MM.1S (cell line): ENCODE measurements at regions not wholly inside any gene's neighbourhood (a gene's known extent, or its start where the extent isn't known, plus 50 kb on each side); places are given as distances from the start of the nearest gene placed in this dataset.
"Not testable (repeated sequence)": the region's sequence is repeated elsewhere in the genome, so short reads cannot be mapped to it uniquely, and the experiment has no call there.

Experiments
- DNase-seq: peaks from one replicate; pipeline ENCODE4 v3.0.0-alpha.2; 2015
- H2AFZ ChIP-seq: fragments of 300-600 bp; sonication (generic); 2 replicates; pipeline ENCODE4 v1.6.0; 2016; ENCODE audit warnings: antibody characterized with exemption, low read length
- H3F3A ChIP-seq: fragments of 300-600 bp; sonication (generic); 2 replicates; pipeline ENCODE4 v1.6.1; 2016; ENCODE audit warnings: mild to moderate bottlenecking, antibody characterized with exemption, low read length, moderate library complexity, mixed read lengths; ENCODE audit not compliant: insufficient read depth
- H3K27ac ChIP-seq: fragments of 300-600 bp; sonication (generic); 2 replicates; pipeline ENCODE4 v1.5.1; 2016; ENCODE audit warnings: mild to moderate bottlenecking, low read length
- H3K27me3 ChIP-seq: fragments of 300-600 bp; sonication (generic); replicated peaks from 2 replicates; pipeline ENCODE4 v1.6.0; 2016; ENCODE audit warnings: low read length; ENCODE audit not compliant: insufficient read depth
- H3K36me3 ChIP-seq: fragments of 300-600 bp; sonication (generic); replicated peaks from 2 replicates; pipeline ENCODE4 v1.6.1; 2016; ENCODE audit warnings: mild to moderate bottlenecking, low read length, mixed read lengths; ENCODE audit not compliant: insufficient read depth
- H3K4me1 ChIP-seq: fragments of 300-600 bp; sonication (generic); 2 replicates; pipeline ENCODE4 v1.6.1; 2016; ENCODE audit warnings: low read length, mixed read lengths
- H3K4me2 ChIP-seq: fragments of 300-600 bp; sonication (generic); 2 replicates; pipeline ENCODE4 v1.6.0; 2016; ENCODE audit warnings: low read depth, low read length
- H3K4me3 ChIP-seq: fragments of 300-600 bp; sonication (generic); 2 replicates; pipeline ENCODE4 v1.5.1; 2016; ENCODE audit warnings: low read length, mixed read lengths
- H3K79me2 ChIP-seq: fragments of 300-600 bp; sonication (generic); 2 replicates; pipeline ENCODE4 v1.6.1; 2016; ENCODE audit warnings: mixed run types, low read length, mixed read lengths
- H3K9ac ChIP-seq: fragments of 300-600 bp; sonication (generic); 2 replicates; pipeline ENCODE4 v1.6.1; 2016; ENCODE audit warnings: low read length, mixed read lengths
- H3K9me2 ChIP-seq: fragments of 300-600 bp; sonication (generic); replicated peaks from 2 replicates; pipeline ENCODE4 v1.6.1; 2016; ENCODE audit warnings: mild to moderate bottlenecking, low read length, mixed read lengths; ENCODE audit not compliant: insufficient read depth
- H3K9me3 ChIP-seq: fragments of 300-600 bp; sonication (generic); replicated peaks from 2 replicates; pipeline ENCODE4 v1.6.1; 2016; ENCODE audit warnings: mild to moderate bottlenecking, low read length, mixed read lengths; ENCODE audit not compliant: insufficient read depth
- H4K20me1 ChIP-seq: fragments of 300-600 bp; sonication (generic); 2 replicates; pipeline ENCODE4 v1.6.1; 2016; ENCODE audit warnings: mild to moderate bottlenecking, low read length, moderate library complexity, mixed read lengths; ENCODE audit not compliant: insufficient read depth
- EZH2 ChIP-seq: fragments of 300-600 bp; sonication (generic); optimal IDR thresholded peaks from 2 replicates; pipeline ENCODE3; 2017; ENCODE audit warnings: low read depth, mild to moderate bottlenecking, antibody characterized with exemption, low read length, mixed read lengths
- EZH2phosphoT487 ChIP-seq: fragments of 300-600 bp; sonication (generic); IDR thresholded peaks from 2 replicates; pipeline ENCODE4 v1.6.1; 2018; ENCODE audit warnings: antibody characterized with exemption, low read length
- TF ChIP-seq, protein P1 (sequence below): fragments of 300-600 bp; sonication (generic); IDR thresholded peaks from 2 replicates; pipeline ENCODE4 v1.5.1; 2016; ENCODE audit warnings: antibody characterized with exemption, low read length, mixed read lengths

DNA sequence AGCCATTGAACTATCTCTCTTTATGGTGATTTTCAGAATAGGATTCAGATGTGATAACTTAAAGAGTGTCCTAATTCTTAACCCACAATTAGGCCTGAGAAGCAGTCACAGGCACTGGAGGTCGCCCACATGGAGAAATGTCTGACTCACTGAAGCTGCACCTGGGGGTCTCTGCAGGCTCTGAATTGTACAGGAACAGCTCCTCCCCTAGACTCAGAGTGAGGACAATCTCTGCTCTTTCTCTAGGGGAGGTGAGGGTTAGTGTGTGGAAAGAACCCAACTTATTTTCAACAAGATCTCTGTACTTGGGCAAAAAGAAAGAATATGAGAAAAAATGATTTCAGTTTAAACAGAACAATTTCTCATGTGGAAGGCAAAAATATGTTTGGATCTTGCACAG lies 1124.6 kb downstream of the TMEM121 start:
- no peaks in the 10 kb centered on the region for H3K27me3 ChIP-seq
- H3K79me2 ChIP-seq, result no peaks in the 10 kb centered on the region
- H3K4me3 ChIP-seq, result no peak overlapping the region
- no peak overlapping the region for H2AFZ ChIP-seq
- H3K36me3 ChIP-seq, result no peaks in the 10 kb centered on the region
- no peaks in the 10 kb centered on the region for H3F3A ChIP-seq
- TF ChIP-seq EZH2 (no peak), EZH2phosphoT487 (no peak)
- TF ChIP-seq, protein P1, sequence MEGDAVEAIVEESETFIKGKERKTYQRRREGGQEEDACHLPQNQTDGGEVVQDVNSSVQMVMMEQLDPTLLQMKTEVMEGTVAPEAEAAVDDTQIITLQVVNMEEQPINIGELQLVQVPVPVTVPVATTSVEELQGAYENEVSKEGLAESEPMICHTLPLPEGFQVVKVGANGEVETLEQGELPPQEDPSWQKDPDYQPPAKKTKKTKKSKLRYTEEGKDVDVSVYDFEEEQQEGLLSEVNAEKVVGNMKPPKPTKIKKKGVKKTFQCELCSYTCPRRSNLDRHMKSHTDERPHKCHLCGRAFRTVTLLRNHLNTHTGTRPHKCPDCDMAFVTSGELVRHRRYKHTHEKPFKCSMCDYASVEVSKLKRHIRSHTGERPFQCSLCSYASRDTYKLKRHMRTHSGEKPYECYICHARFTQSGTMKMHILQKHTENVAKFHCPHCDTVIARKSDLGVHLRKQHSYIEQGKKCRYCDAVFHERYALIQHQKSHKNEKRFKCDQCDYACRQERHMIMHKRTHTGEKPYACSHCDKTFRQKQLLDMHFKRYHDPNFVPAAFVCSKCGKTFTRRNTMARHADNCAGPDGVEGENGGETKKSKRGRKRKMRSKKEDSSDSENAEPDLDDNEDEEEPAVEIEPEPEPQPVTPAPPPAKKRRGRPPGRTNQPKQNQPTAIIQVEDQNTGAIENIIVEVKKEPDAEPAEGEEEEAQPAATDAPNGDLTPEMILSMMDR, result no peak
- H4K20me1 ChIP-seq, result no peaks in the 10 kb centered on the region
- no peak overlapping the region for H3K27ac ChIP-seq
- no peak overlapping the region for H3K4me2 ChIP-seq
- no peaks in the 10 kb centered on the region for H3K4me1 ChIP-seq
- DNase-seq, result no peak
- H3K9ac ChIP-seq, result no peak overlapping the region
- H3K9me3 ChIP-seq, result no peaks in the 10 kb centered on the region
- no peaks in the 10 kb centered on the region for H3K9me2 ChIP-seq

GRCh38 chr14:106652494-106652893 lies 1126.1 kb downstream of the TMEM121 start:
- H4K20me1 ChIP-seq, result no peaks in the 10 kb centered on the region
- no peak overlapping the region for H3K9ac ChIP-seq
- no peaks in the 10 kb centered on the region for H3K27me3 ChIP-seq
- 0 out of 2 replicates have a peak, but pooled peaks cover 3% of the 10 kb centered on the region for H3K4me1 ChIP-seq
- no peaks in the 10 kb centered on the region for H3K9me2 ChIP-seq
- H3K79me2 ChIP-seq, result no peaks in the 10 kb centered on the region
- no peak for DNase-seq
- no peaks in the 10 kb centered on the region for H3K36me3 ChIP-seq
- no peak for TF ChIP-seq EZH2
- no peak for TF ChIP-seq EZH2phosphoT487
- TF ChIP-seq, protein P1, result no peak
- H3F3A ChIP-seq, result no peaks in the 10 kb centered on the region
- H3K4me3 ChIP-seq, result no peak overlapping the region
- H3K27ac ChIP-seq, result no peak overlapping the region
- no peaks in the 10 kb centered on the region for H3K9me3 ChIP-seq
- H3K4me2 ChIP-seq, result no peak overlapping the region
- H2AFZ ChIP-seq, result no peak overlapping the region

GRCh38 chr14:106657460-106657859 lies 1131.1 kb downstream of the TMEM121 start:
- DNase-seq, result peak; percentile 49
- no peak overlapping the region for H3K4me3 ChIP-seq

GRCh38 chr14:106658066-106658860 lies 1131.9 kb downstream of the TMEM121 start:
- H3K36me3 ChIP-seq, H3K4me2 ChIP-seq, DNase-seq, H4K20me1 ChIP-seq, H3F3A ChIP-seq, H3K4me3 ChIP-seq, H3K27ac ChIP-seq, H3K79me2 ChIP-seq, H3K27me3 ChIP-seq, H3K9me3 ChIP-seq, H3K9me2 ChIP-seq, H3K4me1 ChIP-seq, H2AFZ ChIP-seq, H3K9ac ChIP-seq: not testable (repeated sequence)

More at GRCh38 chr14:106657460-106657859, 1131.1 kb downstream of the TMEM121 start:
- H4K20me1 ChIP-seq, result no peaks in the 10 kb centered on the region
- no peaks in the 10 kb centered on the region for H3F3A ChIP-seq
- no peaks in the 10 kb centered on the region for H3K79me2 ChIP-seq
- H2AFZ ChIP-seq, result no peak overlapping the region
- H3K27me3 ChIP-seq, result no peaks in the 10 kb centered on the region
- H3K36me3 ChIP-seq, result no peaks in the 10 kb centered on the region
- H3K27ac ChIP-seq, result no peak overlapping the region
- H3K9me2 ChIP-seq, result no peaks in the 10 kb centered on the region
- 0 out of 2 replicates have a peak, but pooled peaks cover 3% of the 10 kb centered on the region for H3K4me1 ChIP-seq
- no peak for TF ChIP-seq EZH2phosphoT487
- TF ChIP-seq, protein P1, result peak; percentile 57
- no peak overlapping the region for H3K9ac ChIP-seq
- no peaks in the 10 kb centered on the region for H3K9me3 ChIP-seq
- peak overlapping the region; percentile 39 for H3K4me2 ChIP-seq
